GM23338 (cell line): ENCODE measurements at regions not wholly inside any gene's neighbourhood (a gene's known extent, or its start where the extent isn't known, plus 50 kb on each side); places are given as distances from the start of the nearest gene placed in this dataset.

ENCODE experiments used
- ATAC-seq: fragments of 200-7000 bp; cut with Tn5 transposase; 3 replicates; pipeline ENCODE4 v1.9.1; 2020
- DNase-seq: peaks from one replicate; pipeline ENCODE4 v3.0.0-alpha.2; 2015; ENCODE audit warnings: low spot score
- H2AFZ ChIP-seq: fragments of 200-600 bp; sonication (generic); 2 replicates; pipeline ENCODE4 v1.8.0; 2016; ENCODE audit warnings: antibody characterized with exemption, mild to moderate bottlenecking, moderate library complexity
- H3F3A ChIP-seq: fragments of 200-600 bp; sonication (generic); replicated peaks from 2 replicates; pipeline ENCODE4 v1.8.0; 2017; ENCODE audit warnings: antibody characterized with exemption, mixed run types, low read depth
- H3K27ac ChIP-seq: fragments of 200-600 bp; sonication (generic); 2 replicates; pipeline ENCODE4 v1.6.1; 2016; ENCODE audit warnings: low read depth
- H3K27me3 ChIP-seq: fragments of 200-600 bp; sonication (generic); 2 replicates; pipeline ENCODE4 v1.8.0; 2016; ENCODE audit warnings: mild to moderate bottlenecking, mixed run types, moderate library complexity; ENCODE audit not compliant: insufficient read depth
- H3K36me3 ChIP-seq: fragments of 200-600 bp; sonication (generic); 2 replicates; pipeline ENCODE4 v1.8.0; 2016; ENCODE audit warnings: mild to moderate bottlenecking; ENCODE audit not compliant: insufficient read depth
- H3K4me1 ChIP-seq: fragments of 200-600 bp; sonication (generic); 2 replicates; pipeline ENCODE4 v1.8.0; 2016; ENCODE audit warnings: mild to moderate bottlenecking, moderate library complexity; ENCODE audit not compliant: insufficient read depth
- H3K4me2 ChIP-seq: fragments of 200-600 bp; sonication (generic); 2 replicates; pipeline ENCODE4 v1.7.1; 2017; ENCODE audit warnings: mixed run types
- H3K4me3 ChIP-seq: fragments of 200-600 bp; sonication (generic); 2 replicates; pipeline ENCODE4 v1.6.1; 2016; ENCODE audit warnings: mixed run types
- H3K79me2 ChIP-seq: fragments of 200-600 bp; sonication (generic); replicated peaks from 2 replicates; pipeline ENCODE4 v1.8.0; 2017; ENCODE audit warnings: mild to moderate bottlenecking; ENCODE audit not compliant: insufficient read depth
- H3K9me2 ChIP-seq: fragments of 200-600 bp; sonication (generic); 2 replicates; pipeline ENCODE4 v1.8.0; 2017; ENCODE audit not compliant: insufficient read depth
- H4K20me1 ChIP-seq: fragments of 200-600 bp; sonication (generic); replicated peaks from 2 replicates; pipeline ENCODE4 v1.8.0; 2017; ENCODE audit warnings: mild to moderate bottlenecking; ENCODE audit not compliant: insufficient read depth
- H3K27ac Mint-ChIP-seq: 2 replicates; pipeline ENCODE4 v1.8.0; 2020; ENCODE audit warnings: inconsistent platforms, mild to moderate bottlenecking, moderate library complexity, mixed read lengths
- H3K27me3 Mint-ChIP-seq: 3 replicates; pipeline ENCODE4 v1.8.0; 2022; ENCODE audit warnings: low read depth, mild to moderate bottlenecking, moderate library complexity, mixed read lengths, inconsistent platforms; ENCODE audit not compliant: insufficient read depth, poor library complexity
- H3K36me3 Mint-ChIP-seq: 3 replicates; pipeline ENCODE4 v1.8.0; 2021; ENCODE audit warnings: low read depth, mild to moderate bottlenecking, inconsistent platforms, moderate library complexity, mixed read lengths
- H3K4me1 Mint-ChIP-seq: 3 replicates; pipeline ENCODE4 v1.8.0; 2020; ENCODE audit warnings: mild to moderate bottlenecking, inconsistent platforms, mixed read lengths
- H3K4me3 Mint-ChIP-seq: 3 replicates; pipeline ENCODE4 v1.8.0; 2021; ENCODE audit warnings: moderate library complexity, mild to moderate bottlenecking, inconsistent platforms, mixed read lengths
- H3K9me3 Mint-ChIP-seq: 3 replicates; pipeline ENCODE4 v1.8.0; 2020; ENCODE audit warnings: moderate library complexity, mild to moderate bottlenecking, inconsistent platforms, mixed read lengths
- CREB1 ChIP-seq: fragments of 250-450 bp; sonication (Bioruptor Pico); IDR thresholded peaks from 2 replicates; pipeline ENCODE4 v1.5.0; 2020; ENCODE audit warnings: low read depth, mild to moderate bottlenecking, moderate library complexity
- EZH2 ChIP-seq: fragments of 200-600 bp; sonication (generic); IDR thresholded peaks from one replicate; pipeline ENCODE4 v1.8.0; 2017; ENCODE audit warnings: antibody characterized with exemption, mild to moderate bottlenecking, low read depth; ENCODE audit not compliant: unreplicated experiment
- EZH2phosphoT487 ChIP-seq: fragments of 200-600 bp; sonication (generic); IDR thresholded peaks from one replicate; pipeline ENCODE4 v1.8.1; 2018; ENCODE audit warnings: antibody characterized with exemption; ENCODE audit not compliant: unreplicated experiment
- JUNB ChIP-seq: IDR thresholded peaks from one replicate; pipeline ENCODE4 v1.6.1; 2016; ENCODE audit warnings: antibody characterized with exemption; ENCODE audit not compliant: unreplicated experiment
- POLR2AphosphoS5 ChIP-seq: IDR thresholded peaks from 2 replicates; pipeline ENCODE4 v1.6.1; 2016; ENCODE audit warnings: antibody characterized with exemption, low read depth
- ZNF331 ChIP-seq: fragments of 250-450 bp; sonication (Bioruptor Pico); IDR thresholded peaks from 2 replicates; pipeline ENCODE4 v1.5.0; 2020; ENCODE audit warnings: low read depth, mild to moderate bottlenecking, moderate library complexity
- TF ChIP-seq, protein P1 (sequence below): IDR thresholded peaks from one replicate; pipeline ENCODE4 v1.6.1; 2018; ENCODE audit warnings: antibody characterized with exemption; ENCODE audit not compliant: unreplicated experiment
- TF ChIP-seq, protein P2 (sequence below): IDR thresholded peaks from 2 replicates; pipeline ENCODE4 v1.6.1; 2016; ENCODE audit warnings: antibody characterized with exemption
- TF ChIP-seq, protein P3 (sequence below): fragments of 250-450 bp; sonication (Bioruptor Pico); IDR thresholded peaks from 2 replicates; pipeline ENCODE4 v1.5.0; 2020; ENCODE audit warnings: mild to moderate bottlenecking, moderate library complexity

DNA sequence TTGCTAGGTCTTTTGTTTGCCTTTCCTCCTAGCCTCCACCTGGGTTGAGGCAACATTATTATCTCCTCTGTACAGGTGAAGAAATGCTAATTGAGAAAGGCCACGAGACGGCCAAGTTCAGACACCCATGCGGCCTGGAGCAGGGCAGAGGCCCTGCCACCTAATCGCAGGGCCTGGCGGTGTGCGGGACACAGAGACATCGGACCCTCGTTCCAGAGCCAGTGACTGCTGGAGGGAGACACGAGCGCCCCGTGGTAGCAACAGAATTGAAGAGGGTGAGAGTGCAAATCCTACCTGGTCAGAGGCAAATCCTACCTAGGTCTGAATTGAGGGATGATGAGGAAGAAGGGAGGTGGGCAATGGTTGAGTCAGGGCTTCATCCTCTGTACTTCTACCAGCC lies 113.8 kb upstream of the MEF2A start:
- Histone ChIP-seq H2AFZ (no peak overlapping the region), H3K36me3 (no peaks in the 10 kb centered on the region), H3K4me1 (no peaks in the 10 kb centered on the region), H3K79me2 (no peaks in the 10 kb centered on the region), H3K4me2 (no peak overlapping the region), H3K4me3 (no peak overlapping the region), H3K27ac (no peak overlapping the region), H3F3A (no peaks in the 10 kb centered on the region), H3K9me2 (no peaks in the 10 kb centered on the region), H3K27me3 (no peaks in the 10 kb centered on the region), H4K20me1 (no peaks in the 10 kb centered on the region)
- Mint-ChIP-seq H3K4me3 (no peak overlapping the region), H3K27ac (no peak overlapping the region), H3K4me1 (peaks cover 6% of the 10 kb centered on the region), H3K27me3 (peaks cover 12% of the 10 kb centered on the region), H3K9me3 (0 out of 3 replicates have a peak, but pooled peaks cover 4% of the 10 kb centered on the region), H3K36me3 (no peaks in the 10 kb centered on the region; the same call in 2 of the 3 replicates)
- ATAC-seq (no peak), DNase-seq (no peak)
- TF ChIP-seq CREB1, result no peak
- TF ChIP-seq, protein P1, sequence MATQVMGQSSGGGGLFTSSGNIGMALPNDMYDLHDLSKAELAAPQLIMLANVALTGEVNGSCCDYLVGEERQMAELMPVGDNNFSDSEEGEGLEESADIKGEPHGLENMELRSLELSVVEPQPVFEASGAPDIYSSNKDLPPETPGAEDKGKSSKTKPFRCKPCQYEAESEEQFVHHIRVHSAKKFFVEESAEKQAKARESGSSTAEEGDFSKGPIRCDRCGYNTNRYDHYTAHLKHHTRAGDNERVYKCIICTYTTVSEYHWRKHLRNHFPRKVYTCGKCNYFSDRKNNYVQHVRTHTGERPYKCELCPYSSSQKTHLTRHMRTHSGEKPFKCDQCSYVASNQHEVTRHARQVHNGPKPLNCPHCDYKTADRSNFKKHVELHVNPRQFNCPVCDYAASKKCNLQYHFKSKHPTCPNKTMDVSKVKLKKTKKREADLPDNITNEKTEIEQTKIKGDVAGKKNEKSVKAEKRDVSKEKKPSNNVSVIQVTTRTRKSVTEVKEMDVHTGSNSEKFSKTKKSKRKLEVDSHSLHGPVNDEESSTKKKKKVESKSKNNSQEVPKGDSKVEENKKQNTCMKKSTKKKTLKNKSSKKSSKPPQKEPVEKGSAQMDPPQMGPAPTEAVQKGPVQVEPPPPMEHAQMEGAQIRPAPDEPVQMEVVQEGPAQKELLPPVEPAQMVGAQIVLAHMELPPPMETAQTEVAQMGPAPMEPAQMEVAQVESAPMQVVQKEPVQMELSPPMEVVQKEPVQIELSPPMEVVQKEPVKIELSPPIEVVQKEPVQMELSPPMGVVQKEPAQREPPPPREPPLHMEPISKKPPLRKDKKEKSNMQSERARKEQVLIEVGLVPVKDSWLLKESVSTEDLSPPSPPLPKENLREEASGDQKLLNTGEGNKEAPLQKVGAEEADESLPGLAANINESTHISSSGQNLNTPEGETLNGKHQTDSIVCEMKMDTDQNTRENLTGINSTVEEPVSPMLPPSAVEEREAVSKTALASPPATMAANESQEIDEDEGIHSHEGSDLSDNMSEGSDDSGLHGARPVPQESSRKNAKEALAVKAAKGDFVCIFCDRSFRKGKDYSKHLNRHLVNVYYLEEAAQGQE, result no peak

DNA sequence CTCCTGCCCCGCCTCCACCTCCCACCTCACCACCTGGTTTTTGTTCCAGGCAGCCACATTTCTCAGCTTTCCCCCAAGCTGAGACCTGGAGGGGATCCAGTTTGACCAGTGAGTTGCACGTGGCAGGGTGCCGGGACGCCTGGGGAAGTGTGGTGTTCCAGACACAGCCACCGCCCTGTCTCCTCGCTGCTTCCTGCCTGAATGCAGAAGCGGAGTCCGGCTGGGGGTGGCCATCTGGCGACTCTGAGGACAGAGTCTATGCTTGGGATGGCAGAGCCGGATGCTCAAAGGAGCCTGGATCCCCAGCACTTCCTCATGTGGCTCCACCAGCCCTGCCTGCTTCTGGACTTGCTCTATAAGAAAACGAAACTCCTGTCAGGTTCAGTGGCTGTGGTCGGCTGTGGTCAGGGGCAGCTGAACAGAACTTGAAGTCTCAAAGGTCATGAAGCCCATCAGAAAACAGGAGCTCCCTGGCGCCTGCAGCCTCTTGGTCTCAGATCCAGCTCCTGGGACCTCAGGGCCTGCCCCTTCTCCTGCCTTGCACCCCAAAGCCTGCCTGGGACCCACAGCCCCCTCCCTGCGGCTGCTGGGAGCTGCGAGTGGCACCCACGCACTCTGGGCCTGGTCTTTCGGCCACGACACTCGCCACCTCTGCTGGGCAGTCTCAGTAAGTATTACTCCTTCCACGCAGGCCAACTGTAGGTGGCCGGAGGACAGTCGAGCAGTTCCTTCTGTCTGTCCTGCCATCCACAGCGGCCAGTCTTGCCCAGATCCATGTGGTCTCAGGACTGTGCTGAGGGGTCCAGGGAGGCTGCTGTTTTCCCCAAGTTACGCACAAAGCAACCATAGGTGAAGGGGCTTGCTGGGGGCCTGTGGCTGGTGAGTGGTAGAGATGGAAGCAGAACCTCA lies 112.8 kb upstream of the MEF2A start:
- Histone ChIP-seq H3K9me2 (no peaks in the 10 kb centered on the region), H3K36me3 (no peaks in the 10 kb centered on the region), H3K4me3 (no peak overlapping the region), H3K27ac (no peak overlapping the region), H3K27me3 (no peaks in the 10 kb centered on the region), H3K79me2 (no peaks in the 10 kb centered on the region), H4K20me1 (no peaks in the 10 kb centered on the region), H3K4me2 (no peak overlapping the region), H3F3A (no peaks in the 10 kb centered on the region), H3K4me1 (no peaks in the 10 kb centered on the region), H2AFZ (no peak overlapping the region)
- Mint-ChIP-seq H3K36me3 (no peaks in the 10 kb centered on the region; the same call in 2 of the 3 replicates), H3K9me3 (peaks cover 7% of the 10 kb centered on the region; the same call in 1 of the 3 replicates), H3K4me3 (no peak overlapping the region), H3K27ac (no peak overlapping the region), H3K4me1 (peaks cover 3% of the 10 kb centered on the region; the same call in 2 of the 3 replicates), H3K27me3 (peaks cover 8% of the 10 kb centered on the region)
- DNase-seq (no peak), ATAC-seq (no peak)
- no peak for TF ChIP-seq POLR2AphosphoS5
- TF ChIP-seq, protein P2, sequence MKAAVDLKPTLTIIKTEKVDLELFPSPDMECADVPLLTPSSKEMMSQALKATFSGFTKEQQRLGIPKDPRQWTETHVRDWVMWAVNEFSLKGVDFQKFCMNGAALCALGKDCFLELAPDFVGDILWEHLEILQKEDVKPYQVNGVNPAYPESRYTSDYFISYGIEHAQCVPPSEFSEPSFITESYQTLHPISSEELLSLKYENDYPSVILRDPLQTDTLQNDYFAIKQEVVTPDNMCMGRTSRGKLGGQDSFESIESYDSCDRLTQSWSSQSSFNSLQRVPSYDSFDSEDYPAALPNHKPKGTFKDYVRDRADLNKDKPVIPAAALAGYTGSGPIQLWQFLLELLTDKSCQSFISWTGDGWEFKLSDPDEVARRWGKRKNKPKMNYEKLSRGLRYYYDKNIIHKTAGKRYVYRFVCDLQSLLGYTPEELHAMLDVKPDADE, result no peak
- no peak for TF ChIP-seq CREB1
- TF ChIP-seq EZH2, result no peak
- no peak for TF ChIP-seq ZNF331 (CRISPR knock-in tag)
- TF ChIP-seq EZH2phosphoT487, result no peak
- TF ChIP-seq, protein P3, sequence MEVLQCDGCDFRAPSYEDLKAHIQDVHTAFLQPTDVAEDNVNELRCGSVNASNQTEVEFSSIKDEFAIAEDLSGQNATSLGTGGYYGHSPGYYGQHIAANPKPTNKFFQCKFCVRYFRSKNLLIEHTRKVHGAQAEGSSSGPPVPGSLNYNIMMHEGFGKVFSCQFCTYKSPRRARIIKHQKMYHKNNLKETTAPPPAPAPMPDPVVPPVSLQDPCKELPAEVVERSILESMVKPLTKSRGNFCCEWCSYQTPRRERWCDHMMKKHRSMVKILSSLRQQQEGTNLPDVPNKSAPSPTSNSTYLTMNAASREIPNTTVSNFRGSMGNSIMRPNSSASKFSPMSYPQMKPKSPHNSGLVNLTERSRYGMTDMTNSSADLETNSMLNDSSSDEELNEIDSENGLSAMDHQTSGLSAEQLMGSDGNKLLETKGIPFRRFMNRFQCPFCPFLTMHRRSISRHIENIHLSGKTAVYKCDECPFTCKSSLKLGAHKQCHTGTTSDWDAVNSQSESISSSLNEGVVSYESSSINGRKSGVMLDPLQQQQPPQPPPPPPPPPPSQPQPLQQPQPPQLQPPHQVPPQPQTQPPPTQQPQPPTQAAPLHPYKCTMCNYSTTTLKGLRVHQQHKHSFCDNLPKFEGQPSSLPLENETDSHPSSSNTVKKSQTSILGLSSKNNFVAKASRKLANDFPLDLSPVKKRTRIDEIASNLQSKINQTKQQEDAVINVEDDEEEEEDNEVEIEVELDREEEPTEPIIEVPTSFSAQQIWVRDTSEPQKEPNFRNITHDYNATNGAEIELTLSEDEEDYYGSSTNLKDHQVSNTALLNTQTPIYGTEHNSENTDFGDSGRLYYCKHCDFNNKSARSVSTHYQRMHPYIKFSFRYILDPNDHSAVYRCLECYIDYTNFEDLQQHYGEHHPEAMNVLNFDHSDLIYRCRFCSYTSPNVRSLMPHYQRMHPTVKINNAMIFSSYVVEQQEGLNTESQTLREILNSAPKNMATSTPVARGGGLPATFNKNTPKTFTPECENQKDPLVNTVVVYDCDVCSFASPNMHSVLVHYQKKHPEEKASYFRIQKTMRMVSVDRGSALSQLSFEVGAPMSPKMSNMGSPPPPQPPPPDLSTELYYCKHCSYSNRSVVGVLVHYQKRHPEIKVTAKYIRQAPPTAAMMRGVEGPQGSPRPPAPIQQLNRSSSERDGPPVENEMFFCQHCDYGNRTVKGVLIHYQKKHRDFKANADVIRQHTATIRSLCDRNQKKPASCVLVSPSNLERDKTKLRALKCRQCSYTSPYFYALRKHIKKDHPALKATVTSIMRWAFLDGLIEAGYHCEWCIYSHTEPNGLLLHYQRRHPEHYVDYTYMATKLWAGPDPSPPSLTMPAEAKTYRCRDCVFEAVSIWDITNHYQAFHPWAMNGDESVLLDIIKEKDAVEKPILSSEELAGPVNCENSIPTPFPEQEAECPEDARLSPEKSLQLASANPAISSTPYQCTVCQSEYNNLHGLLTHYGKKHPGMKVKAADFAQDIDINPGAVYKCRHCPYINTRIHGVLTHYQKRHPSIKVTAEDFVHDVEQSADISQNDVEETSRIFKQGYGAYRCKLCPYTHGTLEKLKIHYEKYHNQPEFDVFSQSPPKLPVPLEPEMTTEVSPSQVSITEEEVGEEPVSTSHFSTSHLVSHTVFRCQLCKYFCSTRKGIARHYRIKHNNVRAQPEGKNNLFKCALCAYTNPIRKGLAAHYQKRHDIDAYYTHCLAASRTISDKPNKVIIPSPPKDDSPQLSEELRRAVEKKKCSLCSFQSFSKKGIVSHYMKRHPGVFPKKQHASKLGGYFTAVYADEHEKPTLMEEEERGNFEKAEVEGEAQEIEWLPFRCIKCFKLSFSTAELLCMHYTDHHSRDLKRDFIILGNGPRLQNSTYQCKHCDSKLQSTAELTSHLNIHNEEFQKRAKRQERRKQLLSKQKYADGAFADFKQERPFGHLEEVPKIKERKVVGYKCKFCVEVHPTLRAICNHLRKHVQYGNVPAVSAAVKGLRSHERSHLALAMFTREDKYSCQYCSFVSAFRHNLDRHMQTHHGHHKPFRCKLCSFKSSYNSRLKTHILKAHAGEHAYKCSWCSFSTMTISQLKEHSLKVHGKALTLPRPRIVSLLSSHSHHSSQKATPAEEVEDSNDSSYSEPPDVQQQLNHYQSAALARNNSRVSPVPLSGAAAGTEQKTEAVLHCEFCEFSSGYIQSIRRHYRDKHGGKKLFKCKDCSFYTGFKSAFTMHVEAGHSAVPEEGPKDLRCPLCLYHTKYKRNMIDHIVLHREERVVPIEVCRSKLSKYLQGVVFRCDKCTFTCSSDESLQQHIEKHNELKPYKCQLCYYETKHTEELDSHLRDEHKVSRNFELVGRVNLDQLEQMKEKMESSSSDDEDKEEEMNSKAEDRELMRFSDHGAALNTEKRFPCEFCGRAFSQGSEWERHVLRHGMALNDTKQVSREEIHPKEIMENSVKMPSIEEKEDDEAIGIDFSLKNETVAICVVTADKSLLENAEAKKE (CRISPR knock-in tag), result no peak
- TF ChIP-seq JUNB, result no peak
